ENCODE measurements at regions not wholly inside any gene's neighbourhood (a gene's known extent, or its start where the extent isn't known, plus 50 kb on each side); places are given as distances from the start of the nearest gene placed in this dataset.

GRCh38 chr2:7740114-7740513 is 822.9 kb downstream of the RNF144A start:
- 92% methylated on average over 2 of the region's 2 CpGs for WGBS

GRCh38 chr2:7742301-7742700 is 825.1 kb downstream of the RNF144A start:
- H3K27ac ChIP-seq (ENCODE audit: low read depth in 1 of 2, low read length in 2 of 2): no peak overlapping the region
- H3K9me3 ChIP-seq (ENCODE audit: control insufficient read depth in 4 of 4, low read length in 3 of 4): no peaks in the 10 kb centered on the region
- 77% methylated on average over 3 of the region's 3 CpGs for WGBS
- no peak for TF ChIP-seq RAD21 (IDR thresholded peaks at IDR 0.05)
- TF ChIP-seq RXRA (IDR thresholded peaks at IDR 0.05): peak in 1 of 2 donors; percentile 13
- TF ChIP-seq, protein P1, sequence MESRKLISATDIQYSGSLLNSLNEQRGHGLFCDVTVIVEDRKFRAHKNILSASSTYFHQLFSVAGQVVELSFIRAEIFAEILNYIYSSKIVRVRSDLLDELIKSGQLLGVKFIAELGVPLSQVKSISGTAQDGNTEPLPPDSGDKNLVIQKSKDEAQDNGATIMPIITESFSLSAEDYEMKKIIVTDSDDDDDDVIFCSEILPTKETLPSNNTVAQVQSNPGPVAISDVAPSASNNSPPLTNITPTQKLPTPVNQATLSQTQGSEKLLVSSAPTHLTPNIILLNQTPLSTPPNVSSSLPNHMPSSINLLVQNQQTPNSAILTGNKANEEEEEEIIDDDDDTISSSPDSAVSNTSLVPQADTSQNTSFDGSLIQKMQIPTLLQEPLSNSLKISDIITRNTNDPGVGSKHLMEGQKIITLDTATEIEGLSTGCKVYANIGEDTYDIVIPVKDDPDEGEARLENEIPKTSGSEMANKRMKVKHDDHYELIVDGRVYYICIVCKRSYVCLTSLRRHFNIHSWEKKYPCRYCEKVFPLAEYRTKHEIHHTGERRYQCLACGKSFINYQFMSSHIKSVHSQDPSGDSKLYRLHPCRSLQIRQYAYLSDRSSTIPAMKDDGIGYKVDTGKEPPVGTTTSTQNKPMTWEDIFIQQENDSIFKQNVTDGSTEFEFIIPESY (IDR thresholded peaks at IDR 0.05): no peak
- no peak for TF ChIP-seq JUND (IDR thresholded peaks at IDR 0.05)
- peak; percentile 81 to 84 for TF ChIP-seq HNF4A (conservative IDR thresholded peaks at IDR 0.05)
- no peak for TF ChIP-seq FOXA1 (IDR thresholded peaks at IDR 0.05)
- TF ChIP-seq ATF3 (IDR thresholded peaks at IDR 0.05): no peak
- TF ChIP-seq HNF4G (IDR thresholded peaks at IDR 0.05): peak; percentile 60
- no peak for TF ChIP-seq TAF1 (conservative IDR thresholded peaks at IDR 0.05)
- TF ChIP-seq YY1 (IDR thresholded peaks at IDR 0.05): no peak
- TF ChIP-seq MAX (IDR thresholded peaks at IDR 0.05): no peak
- no peak for TF ChIP-seq NR2F2 (IDR thresholded peaks at IDR 0.05)
- TF ChIP-seq CTCF (IDR thresholded peaks at IDR 0.05; ENCODE audit: low read depth, low read length, missing input control): no peak
- no peak for DNase-seq (ENCODE audit: low spot score)
- H3K27me3 ChIP-seq (ENCODE audit: control insufficient read depth in 4 of 4, insufficient read depth in 4 of 4, low read length in 3 of 4): no peaks in the 10 kb centered on the region
- H3K4me3 ChIP-seq (ENCODE audit: low read depth in 1 of 3, low read length in 3 of 3): no peak overlapping the region
- peaks cover 1 to 29% (median 14%) of the 10 kb centered on the region in 4 donors for H3K4me1 ChIP-seq (ENCODE audit: control insufficient read depth in 4 of 4, insufficient read depth in 4 of 4, low read length in 3 of 4)
- H3K36me3 ChIP-seq (ENCODE audit: control insufficient read depth in 4 of 4, insufficient read depth in 3 of 4, low read depth in 1 of 4, low read length in 3 of 4): no peaks in the 10 kb centered on the region
- no peak overlapping the region for H3K9ac ChIP-seq (ENCODE audit: low read depth in 1 of 2, low read length in 2 of 2)

More at GRCh38 chr2:7740114-7740513, 822.9 kb downstream of the RNF144A start:
- no peaks in the 10 kb centered on the region for H3K9me3 ChIP-seq (ENCODE audit: control insufficient read depth in 4 of 4, low read length in 3 of 4)
- H3K4me3 ChIP-seq (ENCODE audit: low read depth in 1 of 3, low read length in 3 of 3): no peak overlapping the region
- H3K9ac ChIP-seq (ENCODE audit: low read depth in 1 of 2, low read length in 2 of 2): no peak overlapping the region
- no peaks in the 10 kb centered on the region for H3K36me3 ChIP-seq (ENCODE audit: control insufficient read depth in 4 of 4, insufficient read depth in 3 of 4, low read depth in 1 of 4, low read length in 3 of 4)
- no peaks in the 10 kb centered on the region for H3K27me3 ChIP-seq (ENCODE audit: control insufficient read depth in 4 of 4, insufficient read depth in 4 of 4, low read length in 3 of 4)
- H3K27ac ChIP-seq (ENCODE audit: low read depth in 1 of 2, low read length in 2 of 2): no peak overlapping the region
- TF ChIP-seq HNF4A (conservative IDR thresholded peaks at IDR 0.05) (no peak), RXRA (IDR thresholded peaks at IDR 0.05) (no peak)
- H3K4me1 ChIP-seq (ENCODE audit: control insufficient read depth in 4 of 4, insufficient read depth in 4 of 4, low read length in 3 of 4): peaks cover 0 to 21% (median 9%) of the 10 kb centered on the region in 4 donors
- no peak for DNase-seq (ENCODE audit: low spot score)

- DNase-seq (ENCODE audit: low spot score): no peak
- Histone ChIP-seq H3K36me3 (ENCODE audit: control insufficient read depth in 4 of 4, insufficient read depth in 3 of 4, low read depth in 1 of 4, low read length in 3 of 4) (no peaks in the 10 kb centered on the region), H3K9ac (ENCODE audit: low read depth in 1 of 2, low read length in 2 of 2) (no peak overlapping the region), H3K27me3 (ENCODE audit: control insufficient read depth in 4 of 4, insufficient read depth in 4 of 4, low read length in 3 of 4) (no peaks in the 10 kb centered on the region), H3K9me3 (ENCODE audit: control insufficient read depth in 4 of 4, low read length in 3 of 4) (no peaks in the 10 kb centered on the region), H3K4me1 (ENCODE audit: control insufficient read depth in 4 of 4, insufficient read depth in 4 of 4, low read length in 3 of 4) (peaks cover 1 to 29% (median 14%) of the 10 kb centered on the region in 4 donors), H3K4me3 (ENCODE audit: low read depth in 1 of 3, low read length in 3 of 3) (no peak overlapping the region), H3K27ac (ENCODE audit: low read depth in 1 of 2, low read length in 2 of 2) (no peak overlapping the region)
- WGBS: 66% methylated on average over 5 of the region's 5 CpGs
- TF ChIP-seq, protein P1 (IDR thresholded peaks at IDR 0.05): no peak
- no peak for TF ChIP-seq CTCF (IDR thresholded peaks at IDR 0.05; ENCODE audit: low read depth, low read length, missing input control)
- no peak for TF ChIP-seq MAX (IDR thresholded peaks at IDR 0.05)
- no peak for TF ChIP-seq TAF1 (conservative IDR thresholded peaks at IDR 0.05)
- TF ChIP-seq NR2F2 (IDR thresholded peaks at IDR 0.05): no peak
- no peak for TF ChIP-seq SP1 (IDR thresholded peaks at IDR 0.05)
- TF ChIP-seq GABPA (IDR thresholded peaks at IDR 0.05 in 1 of 2, conservative IDR thresholded peaks at IDR 0.05 in 1 of 2): no peak
- no peak for TF ChIP-seq ATF3 (IDR thresholded peaks at IDR 0.05)
- no peak for TF ChIP-seq RAD21 (IDR thresholded peaks at IDR 0.05)
- TF ChIP-seq HNF4A (conservative IDR thresholded peaks at IDR 0.05): no peak
- no peak for TF ChIP-seq YY1 (IDR thresholded peaks at IDR 0.05)
- TF ChIP-seq EGR1 (IDR thresholded peaks at IDR 0.05; ENCODE audit: low read depth in 2 of 2): no peak
- no peak for TF ChIP-seq FOXA2 (IDR thresholded peaks at IDR 0.05)
These were observed 827.6 kb downstream of the RNF144A start for GRCh38 chr2:7744827-7745226.
